Vagina (tissue), 2 donors: ENCODE measurements at regions not wholly inside any gene's neighbourhood (a gene's known extent, or its start where the extent isn't known, plus 50 kb on each side); places are given as distances from the start of the nearest gene placed in this dataset.

Experiments used
- POLR2A ChIP-seq, 2 donors: fragments of 450-650 bp; IDR thresholded peaks; one replicate each; pipeline ENCODE4 v1.6.1; 2017; ENCODE audit warnings: antibody characterized with exemption in 2 of 2, mild to moderate bottlenecking in 2 of 2, moderate library complexity in 2 of 2
- TF ChIP-seq, protein P1 (sequence below), 3 experiments: fragments of 450-650 bp in 2 of 3; fragments of 200-600 bp in 1 of 3; sonication (generic) in 1 of 3; IDR thresholded peaks; one replicate each; pipeline ENCODE4 v1.5.1; 2017 to 2019; ENCODE audit warnings: antibody characterized with exemption in 3 of 3, mild to moderate bottlenecking in 2 of 3, moderate library complexity in 2 of 3

DNA sequence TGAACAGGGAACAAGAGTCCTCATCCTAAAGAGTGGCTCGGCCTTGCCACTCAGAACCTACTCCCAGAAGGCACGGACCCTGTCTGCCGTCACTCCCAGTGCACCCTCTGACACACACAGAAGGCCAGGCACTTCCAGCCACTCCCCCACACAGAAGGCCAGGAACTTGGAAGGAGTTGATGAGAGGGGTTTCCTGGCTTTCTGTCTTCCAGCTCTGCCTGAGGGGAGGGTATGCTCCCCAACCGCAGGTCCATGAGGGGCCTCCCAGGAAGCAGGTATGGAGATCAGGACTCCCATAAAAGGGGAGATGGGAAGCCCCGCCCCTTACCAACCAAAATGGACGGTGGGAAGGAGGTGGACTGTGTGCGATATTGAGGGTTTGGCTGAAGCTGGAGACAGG lies 247.6 kb upstream of the IRX4 start:
- TF ChIP-seq, protein P1, sequence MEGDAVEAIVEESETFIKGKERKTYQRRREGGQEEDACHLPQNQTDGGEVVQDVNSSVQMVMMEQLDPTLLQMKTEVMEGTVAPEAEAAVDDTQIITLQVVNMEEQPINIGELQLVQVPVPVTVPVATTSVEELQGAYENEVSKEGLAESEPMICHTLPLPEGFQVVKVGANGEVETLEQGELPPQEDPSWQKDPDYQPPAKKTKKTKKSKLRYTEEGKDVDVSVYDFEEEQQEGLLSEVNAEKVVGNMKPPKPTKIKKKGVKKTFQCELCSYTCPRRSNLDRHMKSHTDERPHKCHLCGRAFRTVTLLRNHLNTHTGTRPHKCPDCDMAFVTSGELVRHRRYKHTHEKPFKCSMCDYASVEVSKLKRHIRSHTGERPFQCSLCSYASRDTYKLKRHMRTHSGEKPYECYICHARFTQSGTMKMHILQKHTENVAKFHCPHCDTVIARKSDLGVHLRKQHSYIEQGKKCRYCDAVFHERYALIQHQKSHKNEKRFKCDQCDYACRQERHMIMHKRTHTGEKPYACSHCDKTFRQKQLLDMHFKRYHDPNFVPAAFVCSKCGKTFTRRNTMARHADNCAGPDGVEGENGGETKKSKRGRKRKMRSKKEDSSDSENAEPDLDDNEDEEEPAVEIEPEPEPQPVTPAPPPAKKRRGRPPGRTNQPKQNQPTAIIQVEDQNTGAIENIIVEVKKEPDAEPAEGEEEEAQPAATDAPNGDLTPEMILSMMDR (IDR thresholded peaks at IDR 0.05) = no peak
- no peak for TF ChIP-seq POLR2A (IDR thresholded peaks at IDR 0.05)
